HEK293 (cell line): ENCODE measurements at regions not wholly inside any gene's neighbourhood (a gene's known extent, or its start where the extent isn't known, plus 50 kb on each side); places are given as distances from the start of the nearest gene placed in this dataset.

Source experiments
- REPIN1 ChIP-seq: fragments of 450-650 bp; formaldehyde crosslinking; IDR thresholded peaks from 2 replicates; pipeline ENCODE4 v1.5.1; 2017; ENCODE audit warnings: missing biosample characterization, missing genetic modification characterization, low read depth
- YY1 ChIP-seq: fragments of 450-650 bp; formaldehyde crosslinking; IDR thresholded peaks from 2 replicates; pipeline ENCODE4 v1.5.1; 2018; ENCODE audit warnings: missing biosample characterization, missing genetic modification characterization
- YY2 ChIP-seq: fragments of 450-650 bp; formaldehyde crosslinking; IDR thresholded peaks from 2 replicates; pipeline ENCODE4 v1.5.1; 2016; ENCODE audit warnings: missing biosample characterization, missing genetic modification characterization
- ZBTB17 ChIP-seq: fragments of 450-650 bp; formaldehyde crosslinking; IDR thresholded peaks from 2 replicates; pipeline ENCODE4 v1.5.1; 2016; ENCODE audit warnings: missing biosample characterization, missing genetic modification characterization
- ZNF211 ChIP-seq: fragments of 450-650 bp; formaldehyde crosslinking; IDR thresholded peaks from 2 replicates; pipeline ENCODE4 v1.5.1; 2016; ENCODE audit warnings: low read depth, missing biosample characterization, missing genetic modification characterization
- ZNF530 ChIP-seq: fragments of 450-650 bp; formaldehyde crosslinking; IDR thresholded peaks from 2 replicates; pipeline ENCODE4 v1.5.1; 2016; ENCODE audit warnings: low read depth, missing biosample characterization, missing genetic modification characterization
- ZNF776 ChIP-seq: fragments of 450-650 bp; formaldehyde crosslinking; IDR thresholded peaks from 2 replicates; pipeline ENCODE4 v1.5.0; 2017; ENCODE audit warnings: missing biosample characterization, missing genetic modification characterization, borderline replicate concordance
- TF ChIP-seq, protein P1 (sequence below): fragments of 450-650 bp; formaldehyde crosslinking; IDR thresholded peaks from 2 replicates; pipeline ENCODE4 v1.5.1; 2016; ENCODE audit warnings: missing biosample characterization, missing genetic modification characterization
- TF ChIP-seq, protein P2 (sequence below): fragments of 450-650 bp; formaldehyde crosslinking; IDR thresholded peaks from 2 replicates; pipeline ENCODE4 v1.5.1; 2016; ENCODE audit warnings: missing biosample characterization, missing genetic modification characterization

DNA sequence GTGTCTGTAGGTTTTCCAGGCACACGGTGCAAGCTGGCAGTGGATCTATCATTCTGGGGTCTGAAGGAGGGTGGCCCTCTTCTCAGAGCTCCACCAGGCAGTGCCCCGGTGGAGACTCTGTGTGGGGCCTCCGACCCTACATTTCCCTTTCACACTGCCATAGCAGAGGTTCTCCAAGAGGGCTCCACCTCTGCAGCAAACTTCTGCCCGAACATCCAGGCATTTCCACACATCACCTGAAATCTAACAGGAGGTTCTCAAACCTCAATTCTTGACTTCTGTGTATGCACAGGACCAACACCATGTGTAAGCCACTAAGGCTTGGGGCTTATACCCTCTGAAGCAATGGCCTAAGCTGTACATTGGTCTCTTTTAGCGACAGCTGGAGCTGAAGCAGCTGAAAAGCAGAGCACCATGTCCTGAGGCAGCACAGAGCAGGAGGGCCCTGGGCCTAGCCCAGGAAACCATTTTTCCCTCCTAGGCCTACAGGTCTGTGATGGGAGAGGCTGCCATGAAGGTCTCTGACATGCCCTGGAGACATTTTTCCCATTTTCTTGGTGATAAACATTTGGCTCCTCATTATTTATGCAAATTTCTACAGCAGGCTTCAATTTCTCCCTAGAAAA lies 253.3 kb downstream of the ERMARD start:
- TF ChIP-seq YY2 (tag by site-specific recombination) (no peak), ZNF530 (tag by site-specific recombination) (no peak), REPIN1 (no peak), YY1 (tag by site-specific recombination) (no peak), ZNF776 (tag by site-specific recombination) (no peak), ZBTB17 (tag by site-specific recombination) (no peak), ZNF211 (no peak)
- TF ChIP-seq, protein P1, sequence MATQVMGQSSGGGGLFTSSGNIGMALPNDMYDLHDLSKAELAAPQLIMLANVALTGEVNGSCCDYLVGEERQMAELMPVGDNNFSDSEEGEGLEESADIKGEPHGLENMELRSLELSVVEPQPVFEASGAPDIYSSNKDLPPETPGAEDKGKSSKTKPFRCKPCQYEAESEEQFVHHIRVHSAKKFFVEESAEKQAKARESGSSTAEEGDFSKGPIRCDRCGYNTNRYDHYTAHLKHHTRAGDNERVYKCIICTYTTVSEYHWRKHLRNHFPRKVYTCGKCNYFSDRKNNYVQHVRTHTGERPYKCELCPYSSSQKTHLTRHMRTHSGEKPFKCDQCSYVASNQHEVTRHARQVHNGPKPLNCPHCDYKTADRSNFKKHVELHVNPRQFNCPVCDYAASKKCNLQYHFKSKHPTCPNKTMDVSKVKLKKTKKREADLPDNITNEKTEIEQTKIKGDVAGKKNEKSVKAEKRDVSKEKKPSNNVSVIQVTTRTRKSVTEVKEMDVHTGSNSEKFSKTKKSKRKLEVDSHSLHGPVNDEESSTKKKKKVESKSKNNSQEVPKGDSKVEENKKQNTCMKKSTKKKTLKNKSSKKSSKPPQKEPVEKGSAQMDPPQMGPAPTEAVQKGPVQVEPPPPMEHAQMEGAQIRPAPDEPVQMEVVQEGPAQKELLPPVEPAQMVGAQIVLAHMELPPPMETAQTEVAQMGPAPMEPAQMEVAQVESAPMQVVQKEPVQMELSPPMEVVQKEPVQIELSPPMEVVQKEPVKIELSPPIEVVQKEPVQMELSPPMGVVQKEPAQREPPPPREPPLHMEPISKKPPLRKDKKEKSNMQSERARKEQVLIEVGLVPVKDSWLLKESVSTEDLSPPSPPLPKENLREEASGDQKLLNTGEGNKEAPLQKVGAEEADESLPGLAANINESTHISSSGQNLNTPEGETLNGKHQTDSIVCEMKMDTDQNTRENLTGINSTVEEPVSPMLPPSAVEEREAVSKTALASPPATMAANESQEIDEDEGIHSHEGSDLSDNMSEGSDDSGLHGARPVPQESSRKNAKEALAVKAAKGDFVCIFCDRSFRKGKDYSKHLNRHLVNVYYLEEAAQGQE (tag by site-specific recombination): no peak
- TF ChIP-seq, protein P2, sequence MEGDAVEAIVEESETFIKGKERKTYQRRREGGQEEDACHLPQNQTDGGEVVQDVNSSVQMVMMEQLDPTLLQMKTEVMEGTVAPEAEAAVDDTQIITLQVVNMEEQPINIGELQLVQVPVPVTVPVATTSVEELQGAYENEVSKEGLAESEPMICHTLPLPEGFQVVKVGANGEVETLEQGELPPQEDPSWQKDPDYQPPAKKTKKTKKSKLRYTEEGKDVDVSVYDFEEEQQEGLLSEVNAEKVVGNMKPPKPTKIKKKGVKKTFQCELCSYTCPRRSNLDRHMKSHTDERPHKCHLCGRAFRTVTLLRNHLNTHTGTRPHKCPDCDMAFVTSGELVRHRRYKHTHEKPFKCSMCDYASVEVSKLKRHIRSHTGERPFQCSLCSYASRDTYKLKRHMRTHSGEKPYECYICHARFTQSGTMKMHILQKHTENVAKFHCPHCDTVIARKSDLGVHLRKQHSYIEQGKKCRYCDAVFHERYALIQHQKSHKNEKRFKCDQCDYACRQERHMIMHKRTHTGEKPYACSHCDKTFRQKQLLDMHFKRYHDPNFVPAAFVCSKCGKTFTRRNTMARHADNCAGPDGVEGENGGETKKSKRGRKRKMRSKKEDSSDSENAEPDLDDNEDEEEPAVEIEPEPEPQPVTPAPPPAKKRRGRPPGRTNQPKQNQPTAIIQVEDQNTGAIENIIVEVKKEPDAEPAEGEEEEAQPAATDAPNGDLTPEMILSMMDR (tag by site-specific recombination): no peak
